A549 (cell line): ENCODE measurements at regions not wholly inside any gene's neighbourhood (a gene's known extent, or its start where the extent isn't known, plus 50 kb on each side); places are given as distances from the start of the nearest gene placed in this dataset.
A peak's percentile ranks its signal among the peaks of the same experiment; 100 is the strongest.

Experiments
- ATAC-seq, 2 experiments: fragments of 200-7000 bp in 1 of 2; fragments of >200 bp in 1 of 2; cut with Nextera tagmentation in 1 of 2; cut with Tn5 transposase in 1 of 2; 3 replicates each; pipeline versions ENCODE4 v1.8.0 to v1.9.1; 2018 to 2020; ENCODE audit warnings: mild to moderate bottlenecking in 1 of 2, moderate library complexity in 1 of 2
- CTCF ChIA-PET: fragments of 300-600 bp; sonication (Branson Sonifier 250); formaldehyde crosslinking; extraction: SDS; loops from one replicate; lab custom pipeline; 2021; ENCODE audit warnings: antibody characterized with exemption, inconsistent platforms; lab: Yijun Ruan, JAX
- POLR2A ChIA-PET: fragments of 350-600 bp; formaldehyde crosslinking; extraction: SDS; loops from one replicate; lab custom pipeline; 2021; ENCODE audit warnings: antibody characterized with exemption, inconsistent platforms; lab: Yijun Ruan, JAX
- DNase-seq, 2 experiments: peaks; one replicate each; pipeline versions ENCODE4 v3.0.0 to v3.0.0-alpha.2; 2011 to 2016; ENCODE audit warnings: low read depth in 1 of 2, low spot score in 1 of 2
- FAIRE-seq: peaks from 2 replicates; lab custom pipeline; 2011; peaks lifted over from hg19 to GRCh38; lab: Jason Lieb, UNC
- H3K27ac ChIP-seq, 2 experiments: fragments of >200 bp; sonication (Bioruptor Twin); formaldehyde crosslinking; 3 replicates each; pipeline ENCODE4 v1.5.1; 2016 to 2017
- H3K4me1 ChIP-seq: fragments of >200 bp; sonication (Bioruptor Twin); formaldehyde crosslinking; 3 replicates; pipeline ENCODE4 v1.6.1; 2016
- H3K4me2 ChIP-seq: fragments of >200 bp; sonication (Bioruptor Twin); formaldehyde crosslinking; 3 replicates; pipeline ENCODE4 v1.6.1; 2016
- H3K4me3 ChIP-seq: fragments of >200 bp; sonication (Bioruptor Twin); formaldehyde crosslinking; 3 replicates; pipeline ENCODE4 v1.5.1; 2016
- H3K9me3 ChIP-seq: fragments of >200 bp; sonication (Bioruptor Twin); formaldehyde crosslinking; 3 replicates; pipeline ENCODE4 v1.6.1; 2016
- BHLHE40 ChIP-seq: IDR thresholded peaks from 2 replicates; pipeline ENCODE4 v1.6.1; 2012; ENCODE audit warnings: low read depth, low read length, inconsistent platforms
- CHD2 ChIP-seq: fragments of 150-350 bp; IDR thresholded peaks from 2 replicates; pipeline ENCODE4 v1.6.1; 2014; ENCODE audit warnings: low read length; ENCODE audit not compliant: partially characterized antibody
- FOSL2 ChIP-seq, 2 experiments: fragments of 450-650 bp in 1 of 2; fragments of >200 bp in 1 of 2; sonication (Bioruptor Twin) in 1 of 2; formaldehyde crosslinking; IDR thresholded peaks; 2 replicates each; pipeline versions ENCODE4 v1.5.0 to v1.6.1; 2016 to 2020; ENCODE audit warnings: mild to moderate bottlenecking in 1 of 2, moderate library complexity in 1 of 2
- GATA3 ChIP-seq: IDR thresholded peaks from 2 replicates; pipeline ENCODE4 v1.6.1; 2012; ENCODE audit warnings: borderline replicate concordance
- HMGXB4 ChIP-seq: fragments of 250-450 bp; sonication (Bioruptor Pico); IDR thresholded peaks from 2 replicates; pipeline ENCODE4 v1.5.0; 2021; ENCODE audit warnings: mild to moderate bottlenecking, moderate library complexity, borderline replicate concordance
- HOXA7 ChIP-seq: fragments of 250-450 bp; sonication (Bioruptor Pico); IDR thresholded peaks from 2 replicates; pipeline ENCODE4 v1.5.0; 2020; ENCODE audit warnings: mild to moderate bottlenecking, moderate library complexity
- HOXB13 ChIP-seq: fragments of 250-450 bp; sonication (Bioruptor Pico); IDR thresholded peaks from 2 replicates; pipeline ENCODE4 v1.5.0; 2020; ENCODE audit warnings: low read depth, mild to moderate bottlenecking, moderate library complexity
- HOXB5 ChIP-seq: fragments of 250-450 bp; sonication (Bioruptor Pico); IDR thresholded peaks from 2 replicates; pipeline ENCODE4 v1.5.0; 2020; ENCODE audit warnings: mild to moderate bottlenecking, moderate library complexity
- KDM1A ChIP-seq: fragments of 200-600 bp; sonication (generic); IDR thresholded peaks from 2 replicates; pipeline ENCODE4 v1.6.1; 2016; ENCODE audit warnings: low read depth, mild to moderate bottlenecking
- MAFK ChIP-seq: fragments of 450-650 bp; IDR thresholded peaks from 2 replicates; pipeline ENCODE4 v1.6.1; 2014; ENCODE audit not compliant: partially characterized antibody
- PHF8 ChIP-seq: fragments of 200-600 bp; sonication (generic); IDR thresholded peaks from 2 replicates; pipeline ENCODE4 v1.6.1; 2016; ENCODE audit warnings: low read depth, mild to moderate bottlenecking, antibody characterized with exemption, moderate library complexity, borderline replicate concordance
- POLR2AphosphoS2 ChIP-seq: conservative IDR thresholded peaks from 2 replicates; pipeline ENCODE4 v1.6.1; 2012; ENCODE audit warnings: low read length, improper control_type of control experiment, inconsistent platforms
- RARB ChIP-seq: fragments of 250-450 bp; sonication (Bioruptor Pico); IDR thresholded peaks from 2 replicates; pipeline ENCODE4 v1.8.0; 2021; ENCODE audit warnings: mild to moderate bottlenecking, moderate library complexity
- REST ChIP-seq: fragments of 200-600 bp; sonication (generic); IDR thresholded peaks from 2 replicates; pipeline ENCODE4 v1.6.1; 2016; ENCODE audit warnings: antibody characterized with exemption, mild to moderate bottlenecking, moderate library complexity
- RNF2 ChIP-seq: fragments of 200-600 bp; sonication (generic); IDR thresholded peaks from 2 replicates; pipeline ENCODE4 v1.6.1; 2016; ENCODE audit warnings: low read depth, mild to moderate bottlenecking, antibody characterized with exemption, moderate library complexity, borderline replicate concordance
- SMC3 ChIP-seq: fragments of >200 bp; sonication (Bioruptor Twin); formaldehyde crosslinking; IDR thresholded peaks from 3 replicates; pipeline ENCODE4 v1.6.1; 2018; ENCODE audit warnings: inconsistent platforms
- TP53 ChIP-seq: fragments of 250-450 bp; sonication (Bioruptor Pico); IDR thresholded peaks from 2 replicates; pipeline ENCODE4 v1.5.0; 2021; ENCODE audit warnings: mild to moderate bottlenecking, moderate library complexity
- ZFP36 ChIP-seq: fragments of 450-650 bp; IDR thresholded peaks from 2 replicates; pipeline ENCODE4 v1.6.1; 2014; ENCODE audit warnings: borderline replicate concordance; ENCODE audit not compliant: partially characterized antibody
- ZNF302 ChIP-seq: fragments of 250-450 bp; sonication (Bioruptor Pico); IDR thresholded peaks from 2 replicates; pipeline ENCODE4 v1.9.0; 2021; ENCODE audit warnings: inconsistent platforms, mild to moderate bottlenecking, moderate library complexity
- WGBS: methylation state at CpG from one replicate; pipeline ENCODE4 v1.1.6; 2017; ENCODE audit errors: missing lambda C conversion rate; 5-methylcytosine and 5-hydroxymethylcytosine counted together
- TF ChIP-seq, protein P1 (sequence below): IDR thresholded peaks from 2 replicates; pipeline ENCODE4 v1.6.1; 2012
- TF ChIP-seq, protein P2 (sequence below): IDR thresholded peaks from 2 replicates; pipeline ENCODE4 v1.6.1; 2012; ENCODE audit warnings: low read depth, borderline replicate concordance

- Histone ChIP-seq H3K9me3 (no peaks in the 10 kb centered on the region), H3K4me3 (no peak overlapping the region), H3K27ac (no peak overlapping the region), H3K4me1 (no peaks in the 10 kb centered on the region), H3K4me2 (no peak overlapping the region)
- POLR2A ChIA-PET, result no interaction called here
- no peak for FAIRE-seq
- WGBS, result 0% methylated on average over 1 of the region's 1 CpG
- no peak for ATAC-seq
- no peak for DNase-seq
- CTCF ChIA-PET, result interaction anchor here (0.6 kb wide), 1 partner anchor 308 kb away, joined by 3 read pairs; no protein-coding TSS in a partner anchor
- peak; percentile 84 for TF ChIP-seq MAFK
- TF ChIP-seq TP53 (CRISPR knock-in tag), result no peak
Measured at GRCh38 chr12:98057701-98058100, 457.7 kb upstream of the TMPO start.

GRCh38 chr12:98058213-98058612 is 457.2 kb upstream of the TMPO start:
- 22% methylated on average over 4 of the region's 4 CpGs for WGBS
- no peak for FAIRE-seq
- ATAC-seq, result no peak
- no peak overlapping the region for H3K4me2 ChIP-seq
- H3K4me1 ChIP-seq, result no peaks in the 10 kb centered on the region
- H3K4me3 ChIP-seq, result no peak overlapping the region
- no peak for TF ChIP-seq HOXB5
- TF ChIP-seq, protein P1, sequence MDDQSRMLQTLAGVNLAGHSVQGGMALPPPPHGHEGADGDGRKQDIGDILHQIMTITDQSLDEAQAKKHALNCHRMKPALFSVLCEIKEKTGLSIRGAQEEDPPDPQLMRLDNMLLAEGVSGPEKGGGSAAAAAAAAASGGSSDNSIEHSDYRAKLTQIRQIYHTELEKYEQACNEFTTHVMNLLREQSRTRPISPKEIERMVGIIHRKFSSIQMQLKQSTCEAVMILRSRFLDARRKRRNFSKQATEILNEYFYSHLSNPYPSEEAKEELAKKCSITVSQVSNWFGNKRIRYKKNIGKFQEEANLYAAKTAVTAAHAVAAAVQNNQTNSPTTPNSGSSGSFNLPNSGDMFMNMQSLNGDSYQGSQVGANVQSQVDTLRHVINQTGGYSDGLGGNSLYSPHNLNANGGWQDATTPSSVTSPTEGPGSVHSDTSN, result no peak
- TF ChIP-seq REST, result no peak
- no peak for TF ChIP-seq RNF2
- no peak for TF ChIP-seq ZFP36
- TF ChIP-seq RARB (CRISPR knock-in tag), result no peak
- no peak for TF ChIP-seq GATA3
- no peak for TF ChIP-seq HOXA7 (CRISPR knock-in tag)
- POLR2A ChIA-PET, result no interaction called here
- no peak for DNase-seq
- H3K9me3 ChIP-seq, result no peaks in the 10 kb centered on the region
- CTCF ChIA-PET, result interaction anchor here (0.6 kb wide), 1 partner anchor 307 kb away, joined by 3 read pairs; no protein-coding TSS in a partner anchor
- no peak overlapping the region for H3K27ac ChIP-seq

DNA sequence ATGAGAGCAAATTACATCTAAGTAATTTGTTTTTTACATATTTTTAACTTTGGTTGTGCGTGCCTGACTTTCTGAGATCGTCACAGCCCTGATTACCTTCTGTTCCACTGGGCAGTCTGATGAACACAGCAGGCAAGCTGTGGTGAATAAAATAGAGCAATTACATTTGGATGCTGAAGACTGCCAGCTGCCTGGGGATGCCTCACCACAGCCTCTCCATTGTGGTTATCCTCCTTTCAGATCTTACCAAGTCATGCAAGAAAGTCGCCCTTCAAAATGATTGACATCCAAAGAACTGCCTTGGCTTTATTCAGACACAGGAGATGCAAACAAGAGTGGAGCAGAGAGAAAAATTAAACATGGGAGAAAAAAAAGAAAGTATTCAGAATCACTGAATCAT is 456.6 kb upstream of the TMPO start:
- H3K27ac ChIP-seq, result no peak overlapping the region
- 9% methylated on average over 3 of the region's 3 CpGs for WGBS
- H3K4me3 ChIP-seq, result no peak overlapping the region
- DNase-seq (no peak), FAIRE-seq (no peak), ATAC-seq (no peak)
- POLR2A ChIA-PET, result no interaction called here
- H3K9me3 ChIP-seq, result no peaks in the 10 kb centered on the region
- CTCF ChIA-PET, result no interaction called here
- H3K4me1 ChIP-seq, result no peaks in the 10 kb centered on the region
- H3K4me2 ChIP-seq, result no peak overlapping the region
- TF ChIP-seq ZNF302 (no peak), PHF8 (no peak), CHD2 (no peak), BHLHE40 (no peak), REST (no peak), FOSL2 (IDR thresholded peaks at IDR 0.05) (no peak), FOSL2 (CRISPR knock-in tag; IDR thresholded peaks at IDR 0.05) (no peak), POLR2AphosphoS2 (no peak), SMC3 (no peak), HMGXB4 (CRISPR knock-in tag) (no peak), HOXB13 (CRISPR knock-in tag) (no peak), KDM1A (no peak)
- TF ChIP-seq, protein P2, sequence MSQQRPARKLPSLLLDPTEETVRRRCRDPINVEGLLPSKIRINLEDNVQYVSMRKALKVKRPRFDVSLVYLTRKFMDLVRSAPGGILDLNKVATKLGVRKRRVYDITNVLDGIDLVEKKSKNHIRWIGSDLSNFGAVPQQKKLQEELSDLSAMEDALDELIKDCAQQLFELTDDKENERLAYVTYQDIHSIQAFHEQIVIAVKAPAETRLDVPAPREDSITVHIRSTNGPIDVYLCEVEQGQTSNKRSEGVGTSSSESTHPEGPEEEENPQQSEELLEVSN, result no peak
